HG02943 (cell line): ENCODE measurements at regions not wholly inside any gene's neighbourhood (a gene's known extent, or its start where the extent isn't known, plus 50 kb on each side); places are given as distances from the start of the nearest gene placed in this dataset.

Experiments used
- ATAC-seq: cut with Tn5 transposase; IDR thresholded peaks from one replicate; pipeline ENCODE4 v1.9.1; 2021; ENCODE audit warnings: mild to moderate bottlenecking, low read depth, moderate library complexity; ENCODE audit not compliant: unreplicated experiment

GRCh38 chr13:22517544-22517943, 663.2 kb upstream of the SGCG start:
- ATAC-seq, result no peak

DNA sequence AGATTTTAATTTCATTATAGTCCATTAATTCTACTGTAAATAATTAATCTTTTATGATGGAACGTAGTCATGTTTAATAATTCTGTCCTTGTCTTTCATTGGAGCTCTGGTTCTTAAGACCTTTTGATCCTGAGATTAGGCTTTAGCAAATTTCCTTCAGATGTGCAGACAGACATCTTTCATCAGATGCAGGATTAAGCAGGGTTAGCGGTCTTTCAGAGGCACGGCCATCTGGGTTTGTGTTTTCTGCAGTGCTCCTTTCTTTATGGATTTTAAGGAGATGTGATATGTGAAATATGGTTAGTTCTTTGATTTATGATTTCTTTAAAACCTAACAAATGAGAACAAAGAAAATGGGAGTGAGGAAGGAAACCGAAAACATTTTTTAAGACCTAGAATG, 643.9 kb upstream of the SGCG start:
- no peak for ATAC-seq

DNA sequence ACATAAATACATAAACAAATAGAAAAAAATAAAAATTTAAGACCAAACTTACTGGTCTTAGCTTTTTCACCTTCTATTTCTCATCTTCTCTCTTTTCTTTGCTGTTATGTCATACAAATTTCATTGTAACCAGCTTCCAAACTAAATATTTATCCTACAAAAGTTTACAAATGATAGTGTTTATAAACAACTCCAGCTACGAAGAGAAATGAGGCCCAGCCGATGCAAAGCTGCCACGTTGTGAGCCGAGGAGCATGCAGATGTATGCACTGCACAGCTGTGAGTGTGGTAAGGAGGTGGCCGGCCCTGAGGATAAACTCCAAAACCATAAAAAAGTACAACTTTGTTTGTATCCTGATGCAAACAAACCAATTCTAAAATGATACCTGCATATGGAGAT, 642.4 kb upstream of the SGCG start:
- ATAC-seq, result no peak

DNA sequence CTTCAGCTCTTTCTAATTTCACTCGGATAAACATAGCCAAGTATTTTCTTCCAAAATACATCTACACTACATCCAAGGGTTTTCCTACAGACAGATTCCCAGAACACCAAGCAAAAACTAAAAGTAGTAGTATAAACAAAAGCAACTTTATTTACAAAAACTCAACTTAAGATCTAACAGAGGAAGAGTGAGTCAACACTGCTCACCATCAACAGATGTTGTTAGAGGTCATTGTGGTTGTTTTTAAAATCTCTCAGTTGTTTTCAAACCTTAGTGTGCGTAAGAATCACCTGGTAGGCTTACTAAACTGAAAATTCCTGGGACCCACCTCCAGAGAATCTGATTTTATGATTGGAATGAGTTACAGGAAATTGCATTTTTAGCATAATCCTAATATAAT, 631.7 kb upstream of the SGCG start:
- ATAC-seq, result no peak

DNA sequence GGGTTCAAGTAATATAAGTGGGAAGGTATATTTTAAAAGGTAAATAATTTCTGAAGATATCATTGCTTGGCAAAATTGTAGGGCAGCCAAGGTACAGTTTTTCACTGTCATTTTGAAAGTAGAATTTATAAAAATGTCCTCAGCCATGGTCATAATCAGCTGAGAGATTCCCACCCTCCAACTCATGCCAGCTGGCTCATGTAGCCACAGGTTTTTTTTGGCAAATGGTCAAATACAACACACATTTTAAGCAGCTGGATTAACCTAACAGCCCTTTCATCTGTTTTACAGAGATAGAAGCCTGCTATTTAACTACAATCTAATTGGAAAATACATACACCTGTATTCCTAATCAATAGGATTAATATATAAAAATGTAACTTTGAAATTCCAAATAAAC, 619.2 kb upstream of the SGCG start:
- no peak for ATAC-seq

GRCh38 chr13:22562116-22562515, 618.7 kb upstream of the SGCG start:
- ATAC-seq, result no peak

- ATAC-seq, result no peak
Observed at GRCh38 chr13:22563272-22563671, 617.5 kb upstream of the SGCG start.

DNA sequence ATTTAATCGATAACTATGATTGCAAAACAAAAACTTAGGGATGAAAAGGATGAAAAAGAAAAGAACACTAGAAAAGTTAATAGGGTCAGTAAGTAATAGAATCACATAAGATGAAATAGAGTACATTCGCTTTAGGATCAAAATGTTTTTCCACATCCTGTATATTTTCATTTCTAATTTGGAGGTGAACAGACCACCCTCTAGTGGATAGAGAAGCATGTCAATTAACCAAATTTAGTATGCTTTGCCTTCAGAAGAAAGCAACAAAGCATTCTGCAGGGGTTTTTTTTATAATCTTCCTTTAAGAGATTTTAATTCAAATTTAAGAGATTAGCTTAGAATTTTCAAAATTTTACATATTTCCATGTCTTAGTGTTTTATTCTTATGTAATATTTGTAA, 611.0 kb upstream of the SGCG start:
- ATAC-seq, result no peak

DNA sequence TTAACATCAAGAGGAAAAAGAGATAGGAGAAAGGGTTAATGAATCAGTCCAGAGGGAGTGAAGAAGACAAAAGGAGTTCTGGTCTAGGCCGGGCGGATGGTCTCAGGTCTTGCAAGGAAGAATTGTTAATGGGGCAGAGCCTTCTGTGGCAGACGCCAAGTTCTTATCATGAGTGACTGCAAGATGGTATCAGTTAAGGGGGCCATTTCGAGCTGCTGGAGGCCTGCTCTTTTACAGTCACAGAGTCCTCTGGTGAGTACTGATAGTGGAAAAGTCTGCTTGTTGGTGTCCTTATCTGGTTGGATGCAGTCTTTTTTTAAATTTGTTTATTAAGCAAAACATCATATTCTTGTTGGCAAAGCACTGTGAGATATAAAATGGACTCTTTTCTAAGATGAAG, 590.9 kb upstream of the SGCG start:
- ATAC-seq, result no peak

DNA sequence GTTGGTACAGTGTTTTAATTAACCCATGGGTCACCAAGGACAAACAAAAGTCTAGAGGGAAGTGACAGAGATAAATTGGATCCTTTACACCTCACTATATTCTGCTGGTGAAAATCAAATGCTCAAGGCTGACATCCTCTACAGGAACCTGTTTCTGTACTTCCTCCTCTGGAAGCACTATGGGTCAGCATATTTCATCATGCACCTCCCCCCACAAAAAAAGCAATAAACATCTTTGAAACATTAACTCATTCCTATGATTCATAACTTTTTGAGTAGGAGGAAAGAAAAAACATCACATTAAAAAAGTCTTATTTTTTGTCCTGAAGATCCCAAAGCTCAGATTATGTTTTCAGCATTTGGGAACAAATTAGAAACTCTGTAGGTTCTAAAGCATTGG, 588.3 kb upstream of the SGCG start:
- no peak for ATAC-seq

DNA sequence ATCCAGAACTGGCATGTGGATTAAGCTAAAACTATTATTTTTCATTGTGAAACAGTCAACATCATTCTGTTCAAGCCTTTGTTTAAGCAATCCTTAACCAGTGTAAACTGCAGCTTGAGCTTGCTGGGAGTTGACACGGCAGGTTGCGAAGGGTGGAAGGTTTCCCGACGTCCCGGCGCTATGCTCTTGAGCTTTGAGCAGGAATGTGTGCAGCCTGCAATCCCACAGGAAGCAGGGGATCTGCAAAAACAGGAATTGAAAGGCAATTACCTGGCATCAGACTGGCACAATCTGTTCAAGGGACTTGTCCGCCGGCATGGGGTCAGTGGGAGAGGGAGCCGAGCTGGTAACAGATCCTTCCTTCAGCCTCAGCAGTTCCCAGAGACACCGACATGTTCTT, 586.7 kb upstream of the SGCG start:
- ATAC-seq, result no peak

DNA sequence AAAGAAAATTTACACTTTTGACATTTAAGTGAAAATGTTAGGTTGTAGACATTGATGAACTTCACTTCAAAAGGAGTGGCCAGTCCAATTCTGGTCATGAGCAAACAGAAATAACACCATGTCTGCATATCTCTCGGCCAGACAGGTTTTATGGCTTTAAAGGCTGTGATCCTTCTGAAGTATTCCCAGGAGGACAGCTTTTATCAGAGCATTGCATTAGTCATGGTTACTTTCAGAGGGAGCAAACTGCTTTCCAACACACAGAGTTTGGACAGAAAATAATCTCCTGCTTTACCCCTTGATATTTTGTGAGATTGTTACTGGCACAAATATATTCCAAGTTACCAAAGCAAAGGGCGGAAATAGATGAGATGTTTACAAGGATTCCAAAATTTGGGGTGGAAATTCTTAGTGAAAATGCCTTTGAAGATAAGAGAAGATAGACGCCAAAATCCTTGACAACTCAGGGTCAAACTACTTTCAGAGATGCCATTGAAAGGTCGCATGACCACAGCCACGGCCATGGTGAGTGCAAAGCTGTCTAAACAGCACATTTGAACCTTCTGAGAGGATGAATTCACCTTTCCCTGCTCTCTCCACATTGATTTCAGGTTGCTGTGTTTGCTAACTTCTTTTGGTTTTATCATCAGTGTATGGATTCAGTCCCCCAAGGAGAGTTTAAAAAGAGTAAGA, 584.5 kb upstream of the SGCG start:
- no peak for ATAC-seq

GRCh38 chr13:22599156-22599555, 581.6 kb upstream of the SGCG start:
- no peak for ATAC-seq

DNA sequence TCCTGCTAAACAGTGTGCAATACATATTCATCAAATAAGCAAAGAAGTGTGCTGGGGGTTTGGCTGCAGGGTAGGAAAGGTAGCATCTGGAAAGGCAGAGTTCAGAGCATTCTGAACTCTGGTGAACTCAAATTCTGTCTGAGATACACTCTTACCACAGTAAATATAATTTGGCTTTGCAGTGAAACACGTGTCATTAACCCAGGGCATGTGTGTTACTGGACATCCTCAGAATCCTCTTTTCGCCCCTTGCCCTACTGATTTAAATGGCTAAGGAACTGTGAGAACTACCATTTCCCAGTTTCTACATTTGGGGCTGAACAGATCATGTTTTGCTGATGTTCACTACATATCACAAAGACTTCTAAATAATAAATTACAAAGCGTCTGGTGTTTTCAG, 562.8 kb upstream of the SGCG start:
- ATAC-seq, result no peak

- ATAC-seq, result no peak
Observed at GRCh38 chr13:22625691-22626090, 555.1 kb upstream of the SGCG start.

DNA sequence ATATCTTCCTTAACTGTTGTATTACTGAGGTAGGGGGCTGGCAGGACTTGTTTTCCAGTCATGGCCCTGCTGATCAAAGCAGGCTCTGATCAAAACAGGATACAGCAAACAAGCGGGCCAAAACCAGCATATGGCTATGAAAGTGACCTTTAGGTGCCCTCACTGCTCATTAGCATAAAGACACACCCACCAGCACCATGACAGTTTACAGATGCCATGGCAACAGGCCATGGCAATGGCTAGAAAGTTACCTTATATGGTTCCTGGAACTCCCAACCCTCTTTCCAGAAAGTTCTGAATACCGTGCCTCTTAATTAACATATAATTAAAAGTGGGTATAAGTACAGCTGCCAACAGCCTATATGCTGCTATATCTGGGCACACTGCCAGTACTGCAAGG, 551.4 kb upstream of the SGCG start:
- no peak for ATAC-seq

- no peak for ATAC-seq
Observed at GRCh38 chr13:22642088-22642487, 538.7 kb upstream of the SGCG start.

DNA sequence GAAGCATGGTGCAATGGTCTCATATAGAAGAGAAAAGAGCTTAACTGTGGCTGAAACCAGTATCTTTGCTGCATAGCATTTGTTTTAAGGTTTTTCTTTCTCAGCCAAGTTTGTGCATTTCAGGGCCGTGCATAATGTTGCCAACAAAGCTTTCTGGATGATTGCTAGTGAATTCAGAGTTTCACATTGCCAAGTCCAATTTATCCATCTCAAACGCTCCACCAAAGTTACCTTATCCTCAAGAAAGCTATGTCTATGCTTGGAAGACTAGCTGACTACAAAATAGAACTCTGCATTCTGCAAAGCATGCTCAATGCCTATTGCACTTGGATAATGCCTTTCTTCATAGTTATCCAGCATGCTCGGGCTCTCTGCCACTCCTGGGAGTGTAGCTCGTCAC, 535.8 kb upstream of the SGCG start:
- no peak for ATAC-seq

- ATAC-seq, result no peak
Observed at GRCh38 chr13:22647156-22647850, 533.5 kb upstream of the SGCG start.

GRCh38 chr13:22648320-22648801, 532.4 kb upstream of the SGCG start:
- ATAC-seq, result no peak

- no peak for ATAC-seq
Observed at GRCh38 chr13:22652796-22653195, 528.0 kb upstream of the SGCG start.

- ATAC-seq, result no peak
Observed at GRCh38 chr13:22653866-22654265, 526.9 kb upstream of the SGCG start.
